Gastrocnemius medialis (tissue), 4 donors: ENCODE measurements at regions not wholly inside any gene's neighbourhood (a gene's known extent, or its start where the extent isn't known, plus 50 kb on each side); places are given as distances from the start of the nearest gene placed in this dataset.

Source experiments
- POLR2A ChIP-seq, 2 donors: fragments of 450-650 bp; IDR thresholded peaks; one replicate each; pipeline ENCODE4 v1.6.1; 2017; ENCODE audit warnings: antibody characterized with exemption in 2 of 2, mild to moderate bottlenecking in 2 of 2, moderate library complexity in 2 of 2
- TF ChIP-seq, protein P1 (sequence below), 5 experiments: fragments of 450-650 bp in 3 of 5; fragments of 200-600 bp in 2 of 5; sonication (generic) in 2 of 5; IDR thresholded peaks in 4 of 5; conservative IDR thresholded peaks in 1 of 5; 1 replicate in 4 of 5; 2 replicates in 1 of 5; pipeline ENCODE4 v1.5.1; 2016 to 2019; ENCODE audit warnings: antibody characterized with exemption in 5 of 5, mild to moderate bottlenecking in 3 of 5, moderate library complexity in 3 of 5

DNA sequence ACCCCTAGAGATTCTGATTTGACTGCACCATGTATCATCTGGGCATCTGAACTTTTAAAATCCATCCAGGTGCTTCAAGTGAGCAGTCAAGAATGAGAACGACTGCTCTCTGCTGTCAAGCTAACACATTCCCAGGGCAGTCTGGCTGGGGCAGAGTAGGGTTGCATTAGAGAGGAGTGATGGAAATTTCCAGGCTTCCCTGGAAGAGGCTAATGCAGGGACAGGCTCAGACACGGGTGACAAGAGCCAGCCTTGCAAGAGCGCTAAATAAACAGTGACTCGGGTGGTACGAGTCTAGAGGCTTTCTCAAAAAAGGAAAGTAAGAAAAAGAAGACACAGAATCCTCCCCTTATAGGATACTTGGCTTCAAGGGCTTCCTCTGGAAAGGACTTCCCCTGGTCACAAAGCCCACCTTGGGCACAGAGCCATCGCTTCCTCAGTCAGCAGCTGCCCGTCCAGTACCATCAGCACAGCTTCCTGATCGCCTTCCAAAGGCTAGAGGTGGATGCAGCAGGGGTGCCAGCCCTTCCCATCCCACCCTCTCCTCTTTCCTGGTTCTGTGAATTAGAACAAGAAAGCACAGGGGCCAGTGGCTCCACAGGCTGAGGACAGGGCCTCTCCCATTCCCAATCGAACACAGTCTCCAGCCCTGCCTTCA is 177.4 kb upstream of the RREB1 start:
- TF ChIP-seq, protein P1, sequence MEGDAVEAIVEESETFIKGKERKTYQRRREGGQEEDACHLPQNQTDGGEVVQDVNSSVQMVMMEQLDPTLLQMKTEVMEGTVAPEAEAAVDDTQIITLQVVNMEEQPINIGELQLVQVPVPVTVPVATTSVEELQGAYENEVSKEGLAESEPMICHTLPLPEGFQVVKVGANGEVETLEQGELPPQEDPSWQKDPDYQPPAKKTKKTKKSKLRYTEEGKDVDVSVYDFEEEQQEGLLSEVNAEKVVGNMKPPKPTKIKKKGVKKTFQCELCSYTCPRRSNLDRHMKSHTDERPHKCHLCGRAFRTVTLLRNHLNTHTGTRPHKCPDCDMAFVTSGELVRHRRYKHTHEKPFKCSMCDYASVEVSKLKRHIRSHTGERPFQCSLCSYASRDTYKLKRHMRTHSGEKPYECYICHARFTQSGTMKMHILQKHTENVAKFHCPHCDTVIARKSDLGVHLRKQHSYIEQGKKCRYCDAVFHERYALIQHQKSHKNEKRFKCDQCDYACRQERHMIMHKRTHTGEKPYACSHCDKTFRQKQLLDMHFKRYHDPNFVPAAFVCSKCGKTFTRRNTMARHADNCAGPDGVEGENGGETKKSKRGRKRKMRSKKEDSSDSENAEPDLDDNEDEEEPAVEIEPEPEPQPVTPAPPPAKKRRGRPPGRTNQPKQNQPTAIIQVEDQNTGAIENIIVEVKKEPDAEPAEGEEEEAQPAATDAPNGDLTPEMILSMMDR (IDR thresholded peaks at IDR 0.05 in 4 of 5, conservative IDR thresholded peaks at IDR 0.05 in 1 of 5): no peak
- TF ChIP-seq POLR2A (IDR thresholded peaks at IDR 0.05): no peak
